ENCODE measurements at regions not wholly inside any gene's neighbourhood (a gene's known extent, or its start where the extent isn't known, plus 50 kb on each side); places are given as distances from the start of the nearest gene placed in this dataset.

- DNase-seq = no peak
These were observed 62.1 kb upstream of the XCR1 start for GRCh38 chr3:46089237-46090011.

GRCh38 chr3:46087871-46088270 lies 60.6 kb upstream of the XCR1 start:
- DNase-seq = no peak

DNA sequence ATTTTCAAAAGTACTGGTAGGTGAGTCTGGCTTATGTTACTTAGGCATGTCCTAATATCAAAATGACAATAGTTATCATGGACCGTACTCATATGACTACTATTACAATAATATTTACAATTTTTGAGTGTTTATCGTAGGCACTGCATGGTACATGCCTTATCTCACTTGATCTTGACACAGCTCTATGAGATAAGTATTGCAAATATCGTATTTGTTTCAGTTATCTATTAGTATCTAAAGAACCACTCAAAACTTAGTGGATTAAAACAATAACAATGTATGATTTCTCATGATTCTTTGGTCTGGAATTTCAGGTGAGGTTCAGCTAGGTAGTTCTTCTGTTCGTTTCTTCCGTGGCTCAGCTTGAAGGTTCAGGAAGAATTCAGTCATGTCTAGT lies 59.7 kb upstream of the XCR1 start:
- no peak for DNase-seq

GRCh38 chr3:46086083-46086437 lies 58.8 kb upstream of the XCR1 start:
- no peak for DNase-seq

DNA sequence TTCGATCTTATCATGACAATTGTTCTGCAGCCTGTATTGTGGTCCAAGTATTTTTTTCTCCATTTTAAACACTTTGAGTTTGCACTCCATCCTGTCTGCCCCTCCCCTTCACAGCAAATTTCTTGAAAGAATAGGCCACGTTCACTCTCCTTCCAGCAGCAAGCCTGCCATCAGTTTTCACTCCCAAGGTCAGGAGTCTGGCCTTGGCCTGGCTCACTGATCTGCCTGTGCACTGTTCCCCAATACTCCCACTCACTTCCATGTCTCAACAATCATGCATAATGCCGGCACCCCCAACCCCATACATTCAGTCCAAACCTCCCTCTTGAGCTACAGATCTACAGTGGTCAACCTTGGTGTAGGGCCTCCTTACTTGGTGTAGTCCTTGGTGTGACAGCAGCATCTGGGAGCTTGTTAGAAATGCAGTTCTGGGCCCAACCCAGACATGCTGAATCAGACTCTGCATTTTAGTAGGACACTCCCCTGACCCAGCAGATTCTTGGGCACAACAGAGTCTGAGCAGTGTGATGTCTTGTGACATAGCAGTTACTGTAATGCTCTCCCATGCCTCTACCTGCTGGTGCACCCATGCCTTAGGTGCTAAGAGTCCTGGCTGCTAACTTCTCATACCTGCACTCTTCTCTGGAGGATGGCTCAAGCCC lies 58.3 kb upstream of the XCR1 start:
- no peak for DNase-seq

DNA sequence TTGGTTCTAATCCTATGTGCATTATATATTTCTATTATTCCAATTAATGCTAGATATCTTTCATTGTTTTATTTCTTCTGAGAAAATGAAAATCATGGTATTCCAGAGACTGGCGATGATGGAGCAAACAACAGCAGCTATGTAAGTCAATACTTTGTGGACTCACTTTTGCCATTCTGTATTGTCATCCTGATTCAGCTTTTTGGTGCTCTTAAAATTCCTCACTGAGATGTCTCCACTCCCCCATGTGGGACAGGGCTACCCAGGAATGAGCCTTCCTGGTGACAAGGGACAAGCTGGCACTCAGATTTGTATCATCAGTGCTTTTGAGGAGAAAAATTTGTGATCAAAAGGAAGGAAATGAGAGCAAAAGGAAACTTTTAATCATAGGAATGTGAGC lies 56.7 kb upstream of the XCR1 start:
- no peak for DNase-seq

DNA sequence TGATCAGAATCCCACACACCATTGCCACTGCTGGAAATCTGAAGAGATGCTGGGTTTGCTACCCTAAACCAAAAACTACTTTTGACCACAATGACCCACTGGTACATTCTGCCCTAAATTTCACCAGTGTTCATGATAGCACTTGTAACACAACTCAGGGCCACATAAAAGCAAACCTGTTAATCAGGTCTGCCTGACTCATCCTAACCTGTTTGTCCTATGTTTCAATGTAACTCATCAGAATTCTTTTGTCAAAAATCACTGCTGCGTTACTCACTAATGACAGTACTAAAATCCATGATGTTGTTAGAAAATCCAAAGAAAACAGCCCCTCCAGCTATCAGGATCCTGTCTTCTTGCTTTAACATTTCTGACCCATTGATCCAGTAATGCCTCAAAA lies 55.6 kb upstream of the XCR1 start:
- DNase-seq = no peak

GRCh38 chr3:46082021-46082420 lies 54.7 kb upstream of the XCR1 start:
- DNase-seq = no peak

GRCh38 chr3:46080969-46081345 lies 53.7 kb upstream of the XCR1 start:
- DNase-seq = no peak

- DNase-seq = no peak
These were observed 53.1 kb upstream of the XCR1 start for GRCh38 chr3:46080124-46080968.

- peak; percentile 86 for DNase-seq
These were observed 51.6 kb upstream of the XCR1 start for GRCh38 chr3:46078712-46079400.
